C4-2B (cell line): ENCODE measurements at regions not wholly inside any gene's neighbourhood (a gene's known extent, or its start where the extent isn't known, plus 50 kb on each side); places are given as distances from the start of the nearest gene placed in this dataset.

ENCODE experiments used
- CTCF ChIP-seq: fragments of 450-650 bp; conservative IDR thresholded peaks from 2 replicates; pipeline ENCODE4 v1.5.1; 2017; ENCODE audit warnings: mild to moderate bottlenecking
- ZFX ChIP-seq: fragments of 450-650 bp; IDR thresholded peaks from 2 replicates; pipeline ENCODE4 v1.6.1; 2017

- TF ChIP-seq CTCF (no peak), ZFX (no peak)
Measured at GRCh38 chr3:145721815-145722214, 439.2 kb downstream of the PLOD2 start.
